GM19463 (cell line): ENCODE measurements at regions not wholly inside any gene's neighbourhood (a gene's known extent, or its start where the extent isn't known, plus 50 kb on each side); places are given as distances from the start of the nearest gene placed in this dataset.

Source experiments
- ATAC-seq: cut with Tn5 transposase; IDR thresholded peaks from one replicate; pipeline ENCODE4 v1.9.1; 2021; ENCODE audit warnings: mild to moderate bottlenecking, moderate library complexity; ENCODE audit not compliant: unreplicated experiment

DNA sequence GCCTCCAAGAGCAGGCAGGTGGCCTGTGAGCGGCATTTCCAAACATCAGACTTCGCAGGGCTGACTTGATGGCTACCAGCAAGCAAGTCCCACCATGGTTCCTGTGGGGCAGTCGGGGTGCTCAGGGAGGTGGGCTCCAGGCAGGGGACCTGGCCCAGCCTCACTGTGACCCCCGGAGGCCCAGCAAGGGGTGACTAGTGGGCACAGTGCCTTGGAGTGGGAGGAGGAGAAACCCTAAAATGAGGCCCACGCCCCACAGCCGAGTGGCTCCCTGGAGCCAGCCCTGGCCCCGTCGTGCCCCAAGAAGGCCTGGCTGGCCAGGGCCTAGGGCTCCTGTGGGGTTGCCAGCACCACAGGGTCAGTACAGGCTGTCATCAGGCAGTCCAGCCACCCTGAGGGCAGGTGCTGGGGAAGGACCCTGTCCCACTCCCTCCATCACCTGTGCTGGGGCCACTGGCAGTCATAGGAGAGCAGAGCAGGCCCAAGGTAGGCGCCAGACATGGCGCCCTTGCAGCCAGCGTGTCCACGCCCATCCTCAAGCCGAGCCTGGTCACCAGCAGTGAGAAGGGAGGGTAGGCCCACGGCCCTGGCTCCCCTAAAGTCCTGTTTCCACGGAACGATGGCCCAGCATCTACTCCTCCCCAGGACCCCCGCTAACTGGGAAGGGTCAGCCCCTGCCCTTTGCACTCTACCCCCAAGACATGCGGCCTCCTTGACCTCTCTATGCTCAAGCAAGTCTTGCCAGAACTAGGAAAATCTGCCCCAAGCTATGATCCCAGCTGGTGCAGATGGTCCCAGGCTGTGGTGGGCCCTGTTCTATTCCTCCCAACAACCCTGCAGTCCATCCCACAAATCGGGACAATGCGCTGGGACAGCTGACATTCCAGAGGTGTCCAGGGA lies 144.2 kb upstream of the C14orf180 start:
- no peak for ATAC-seq

DNA sequence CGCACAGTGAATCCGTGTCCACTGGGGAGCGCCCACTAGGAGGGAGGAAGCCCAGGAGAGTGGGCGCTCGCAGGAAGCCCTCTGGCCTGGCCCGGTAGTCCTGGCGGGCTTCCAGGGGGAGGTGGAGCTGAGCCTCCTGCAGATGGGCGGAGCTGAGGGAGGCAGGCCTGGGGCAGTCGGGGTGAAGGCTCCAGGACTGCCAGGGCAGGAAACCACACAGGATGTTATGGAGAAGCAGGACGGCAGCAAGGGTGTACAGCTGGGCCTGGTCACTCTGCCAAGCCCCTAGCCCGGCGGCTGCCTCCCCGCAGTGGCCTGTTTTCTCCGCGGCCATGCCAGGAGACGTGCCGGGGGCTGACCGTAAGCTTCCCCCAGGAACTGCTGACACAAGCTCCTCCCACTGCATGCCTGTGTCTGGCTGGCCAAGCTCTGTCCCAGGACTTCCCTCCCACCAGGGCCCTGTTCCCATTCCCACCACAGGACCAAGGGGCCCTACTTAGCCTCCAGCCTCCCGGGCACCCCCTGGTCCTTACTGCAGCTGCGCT lies 143.4 kb upstream of the C14orf180 start:
- no peak for ATAC-seq

DNA sequence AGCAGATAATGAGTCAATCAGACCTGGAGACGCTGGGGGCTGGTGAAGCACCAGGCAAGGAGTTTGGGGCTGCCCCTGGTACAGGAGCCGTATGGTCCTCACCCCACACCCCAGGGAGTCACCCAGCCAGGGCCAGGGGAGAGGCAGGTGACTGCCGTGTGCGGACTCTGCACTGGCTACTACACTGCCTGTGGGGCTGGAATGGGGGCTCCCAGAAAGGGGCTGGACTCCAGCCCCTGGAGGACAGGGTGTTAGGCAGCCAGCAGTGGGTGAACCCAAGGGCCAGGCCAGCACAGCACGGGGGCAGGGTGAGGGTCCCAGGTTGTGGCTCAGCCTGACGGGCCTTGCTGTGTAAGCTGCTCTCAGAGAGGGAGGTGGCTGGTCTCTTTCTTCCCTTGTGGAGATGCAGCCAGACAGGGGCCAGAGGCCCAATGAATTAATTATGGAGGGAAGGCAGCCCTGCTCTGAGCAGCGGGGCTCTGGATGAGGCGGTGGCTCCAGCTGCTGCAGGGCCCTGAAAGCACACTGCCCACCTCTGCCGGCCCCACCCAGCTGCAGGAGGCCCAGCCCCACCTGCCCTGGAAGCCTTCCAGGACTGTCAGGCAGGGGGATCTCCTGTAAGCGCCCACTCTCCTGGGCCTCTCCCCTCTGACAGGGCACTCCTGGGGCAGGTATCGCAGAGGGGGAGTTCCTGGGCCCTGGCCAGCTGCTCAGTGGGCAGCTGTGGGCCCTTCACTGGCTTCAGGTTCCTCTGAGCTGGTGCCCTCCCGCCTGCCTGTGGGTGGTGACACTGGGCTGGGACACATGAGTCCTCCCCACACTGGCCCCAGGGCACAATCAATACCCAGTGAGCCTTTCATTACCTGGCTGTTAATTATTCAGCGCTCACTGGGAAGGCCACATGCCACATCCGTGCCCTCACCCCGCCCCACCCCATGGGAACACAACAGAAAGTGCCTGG lies 142.5 kb upstream of the C14orf180 start:
- ATAC-seq: no peak

DNA sequence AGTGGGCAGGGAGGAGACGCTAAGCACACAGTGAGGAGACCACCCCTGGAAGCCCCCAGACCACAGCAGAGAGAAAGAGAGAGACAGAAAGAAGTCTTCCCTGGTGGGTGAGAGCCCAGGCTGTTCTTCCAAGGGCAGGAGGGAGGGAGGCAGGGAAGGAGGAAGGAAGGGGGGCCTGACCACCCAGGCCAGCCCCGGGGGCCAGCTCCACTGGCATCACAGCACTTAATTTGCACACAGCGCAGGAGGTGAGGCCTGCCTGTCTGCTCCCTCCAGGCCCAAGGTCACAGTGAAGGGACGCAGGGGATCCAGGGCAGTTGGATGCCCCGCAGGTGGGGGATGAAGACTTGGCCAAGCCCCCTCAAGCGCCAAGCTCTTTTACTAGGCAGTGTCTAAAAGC lies 141.9 kb upstream of the C14orf180 start:
- ATAC-seq: no peak

DNA sequence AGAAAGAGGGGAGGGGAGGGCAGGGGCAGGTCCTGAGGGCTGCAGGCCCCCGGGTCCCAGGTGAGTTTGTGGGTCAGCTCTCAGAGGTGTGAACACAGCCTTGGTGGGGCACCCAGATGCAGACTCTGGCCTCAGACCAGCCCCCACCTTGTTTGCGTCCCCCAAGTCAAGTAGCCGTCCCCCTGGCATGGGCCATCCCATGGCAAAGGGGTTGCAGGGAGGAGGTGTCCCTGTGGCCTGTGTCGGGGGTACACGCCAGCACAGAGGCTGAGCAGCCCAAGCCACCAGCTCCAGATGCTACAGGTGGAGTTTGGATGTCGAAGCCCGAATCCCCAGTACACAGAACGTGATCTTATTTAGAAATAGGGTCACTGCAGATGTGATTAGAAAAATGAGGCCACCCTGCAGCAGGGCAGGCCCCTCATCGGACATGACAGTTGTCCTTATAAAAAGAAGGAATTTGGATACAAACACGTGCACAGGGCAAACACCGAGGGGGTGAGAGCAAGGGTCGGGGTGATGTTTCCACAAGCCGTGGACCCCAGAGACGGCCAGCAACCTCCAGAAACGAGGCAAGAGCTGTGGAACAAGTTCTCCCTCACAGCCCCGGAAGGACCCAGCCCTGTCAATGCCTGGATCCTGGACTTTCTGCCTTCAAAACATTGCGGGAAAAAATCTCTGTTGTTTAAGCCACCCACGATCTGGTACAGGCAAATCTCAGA lies 141.2 kb upstream of the C14orf180 start:
- ATAC-seq: no peak

DNA sequence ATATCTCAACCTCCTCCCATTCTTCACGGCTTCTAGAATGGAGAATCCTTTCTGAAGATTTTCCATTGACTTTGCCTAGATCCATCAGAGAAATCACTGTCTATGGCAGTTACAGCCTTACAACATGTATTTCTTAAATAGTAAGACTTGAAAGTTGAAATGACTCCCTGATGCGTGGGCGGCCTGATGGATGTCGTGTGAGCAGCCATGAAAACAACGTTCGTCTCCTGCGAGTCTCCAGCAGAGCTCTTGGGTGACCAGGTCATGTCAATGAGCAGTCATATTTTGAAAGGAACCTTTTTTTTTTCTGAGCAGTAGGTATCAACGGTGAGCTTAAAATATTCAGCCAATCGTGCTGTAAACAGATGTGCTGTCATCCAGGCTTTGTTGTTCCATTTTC lies 139.9 kb upstream of the C14orf180 start:
- ATAC-seq: no peak

DNA sequence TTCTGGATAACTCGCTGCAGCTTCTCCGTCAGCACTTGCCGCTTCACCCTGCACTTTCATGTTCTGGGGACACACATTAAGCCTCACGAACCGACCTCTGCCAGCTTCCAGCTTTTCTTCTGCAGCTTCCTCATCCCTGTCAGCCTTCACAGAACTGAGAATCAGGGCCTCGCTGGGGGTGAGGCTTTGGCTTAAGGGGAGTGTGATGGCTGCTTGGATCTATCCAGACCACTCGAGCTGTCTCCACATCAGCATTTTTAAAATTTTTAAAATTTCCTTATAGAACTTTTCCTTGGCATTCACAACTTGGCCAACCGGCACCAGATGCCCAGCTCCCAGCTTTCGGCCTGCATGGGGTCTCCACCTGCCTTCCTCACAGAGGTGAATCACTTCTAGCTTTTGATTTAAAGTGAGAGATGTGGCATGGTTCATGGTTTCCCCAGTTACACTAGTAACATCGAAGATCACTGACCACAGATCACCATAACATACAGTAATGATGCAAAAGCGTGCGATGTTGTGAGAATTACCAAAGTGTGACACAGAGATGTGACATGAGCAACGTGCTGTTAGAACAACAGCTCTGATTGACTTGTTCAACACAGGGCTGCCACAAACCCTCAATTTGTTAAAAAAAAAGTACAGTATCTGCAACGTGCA lies 139.1 kb upstream of the C14orf180 start:
- no peak for ATAC-seq

DNA sequence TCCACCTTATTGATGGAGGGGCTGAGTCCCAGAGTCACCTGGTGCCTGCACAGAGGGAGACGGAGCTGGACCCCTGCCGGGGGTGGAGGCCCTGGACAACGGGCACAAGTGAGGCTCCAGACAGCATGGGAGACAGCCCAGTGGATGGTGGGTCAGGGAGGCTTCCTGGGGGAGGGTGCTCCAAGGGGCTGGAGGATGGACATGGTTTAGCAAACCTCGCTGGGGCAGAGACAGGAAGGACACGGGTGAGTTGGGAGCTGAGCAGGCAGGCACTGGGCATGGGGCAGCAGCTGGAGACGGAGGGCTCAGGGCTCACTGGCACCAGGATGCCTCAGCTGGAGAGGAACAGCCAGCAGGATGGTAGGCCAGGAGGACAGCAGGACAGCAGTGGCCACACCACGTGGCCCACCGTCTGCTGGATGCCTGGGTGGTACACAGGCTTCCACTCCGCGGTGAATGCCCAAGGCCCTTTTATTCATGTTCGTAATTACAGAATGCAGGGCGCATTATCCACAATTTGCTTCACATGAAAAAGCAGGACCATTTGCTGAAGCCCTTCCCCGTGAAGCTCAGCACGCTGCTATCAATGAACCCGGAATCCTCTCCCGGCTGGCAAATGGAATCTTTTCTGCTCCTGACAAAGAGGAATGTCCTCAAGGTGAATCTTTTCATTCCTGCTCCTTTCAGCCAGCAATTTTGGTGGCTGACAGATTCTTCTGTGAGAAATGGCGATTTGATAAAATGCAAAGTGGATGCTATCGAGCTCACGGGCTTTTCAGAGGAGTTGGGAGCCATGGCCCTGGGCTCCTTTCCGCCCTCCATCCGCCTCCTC lies 138.1 kb upstream of the C14orf180 start:
- ATAC-seq: no peak

DNA sequence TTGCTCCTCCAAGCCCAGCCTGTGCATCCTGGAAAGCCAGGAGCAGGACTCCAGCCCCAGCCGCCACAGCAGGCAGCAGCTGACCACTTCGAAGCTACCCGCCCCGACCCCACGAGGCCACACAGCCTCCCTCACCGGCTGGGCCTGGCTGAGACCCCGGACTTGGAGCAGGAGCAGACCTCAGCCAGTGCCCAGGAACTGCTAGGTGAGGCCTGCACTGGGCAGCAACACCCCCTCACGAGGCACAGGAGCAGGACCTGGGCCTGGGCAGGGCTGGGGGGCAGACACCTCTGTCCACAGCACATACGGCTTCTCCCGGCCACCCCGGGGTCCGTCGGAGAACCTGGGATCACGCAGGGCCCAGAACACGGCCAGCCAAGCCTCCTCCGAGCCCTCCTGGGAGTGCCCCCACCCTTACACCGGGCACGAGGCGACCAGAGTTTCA lies 137.4 kb upstream of the C14orf180 start:
- ATAC-seq: no peak

DNA sequence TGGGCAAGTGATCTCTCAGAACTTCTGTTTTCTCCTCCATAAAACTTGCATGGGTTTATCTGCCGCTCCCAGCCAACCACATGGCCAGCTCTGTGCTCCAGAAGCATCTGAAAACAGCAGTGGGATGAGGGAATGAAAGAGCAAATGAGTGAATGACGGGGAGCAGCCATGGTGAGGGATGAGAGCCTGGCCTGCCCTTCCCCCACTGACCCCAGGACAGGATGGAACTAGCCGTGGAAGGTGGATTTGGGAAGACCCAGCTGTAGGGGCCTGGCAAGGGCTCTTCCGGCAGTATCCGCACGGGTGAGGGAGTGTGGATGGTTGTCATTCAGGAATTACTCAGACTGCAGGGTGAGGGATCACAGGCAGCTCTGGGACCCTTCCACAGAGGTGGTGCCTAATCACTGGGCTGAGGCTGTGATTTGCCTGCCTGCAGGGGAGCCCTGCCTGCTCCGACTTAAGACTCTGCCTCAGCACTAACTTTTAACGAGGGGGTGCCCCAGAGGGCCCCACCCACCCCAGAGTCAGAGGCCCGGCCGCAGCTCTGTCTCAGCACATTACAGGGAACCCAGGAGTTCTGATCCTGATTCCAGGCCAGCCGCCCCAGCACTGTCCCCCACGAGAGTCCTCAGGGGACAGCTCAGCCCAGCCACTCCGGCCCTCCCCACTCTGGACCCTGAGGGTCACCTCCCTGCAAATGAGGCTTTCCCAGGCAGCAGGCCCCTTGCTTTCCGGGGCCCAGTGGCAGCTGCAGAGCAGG lies 136.8 kb upstream of the C14orf180 start:
- no peak for ATAC-seq

DNA sequence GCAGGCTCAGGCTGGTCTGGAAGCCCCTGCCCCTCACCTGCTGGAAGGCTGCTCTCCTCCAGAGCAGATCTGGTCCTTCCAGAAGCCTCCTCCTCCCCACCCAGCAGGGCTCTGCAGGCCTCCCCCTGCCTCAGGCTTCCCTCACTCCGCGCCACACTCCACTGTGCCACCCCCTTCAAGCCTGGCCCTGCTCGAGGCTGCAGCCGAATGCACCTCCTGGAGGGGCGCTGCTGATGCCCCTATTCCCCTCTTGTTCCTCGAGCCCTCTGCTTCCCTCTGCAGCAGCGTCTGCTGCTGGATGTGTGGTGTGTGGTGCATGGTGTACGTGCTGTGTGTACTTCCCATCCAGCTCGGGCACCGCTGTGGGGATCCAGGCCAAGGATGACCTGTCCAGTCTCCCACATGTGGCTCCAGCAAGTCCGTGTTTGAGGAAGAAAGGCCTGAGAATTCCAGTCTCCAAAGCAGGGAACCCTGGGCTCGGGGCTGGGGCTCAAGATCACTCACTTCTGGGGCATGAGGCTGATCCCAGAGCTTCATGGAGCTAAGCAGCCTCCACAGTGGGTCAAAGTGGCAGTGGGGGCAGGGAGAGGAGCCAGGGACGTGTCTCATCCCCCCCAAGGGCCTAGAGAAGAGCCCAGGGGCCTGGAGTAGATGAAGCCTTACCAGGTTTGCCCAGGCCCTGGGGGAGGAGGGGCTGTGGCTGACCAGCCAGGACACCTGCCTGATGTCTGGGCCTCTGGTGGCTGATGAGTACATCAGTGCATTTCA lies 136.0 kb upstream of the C14orf180 start:
- ATAC-seq: no peak

DNA sequence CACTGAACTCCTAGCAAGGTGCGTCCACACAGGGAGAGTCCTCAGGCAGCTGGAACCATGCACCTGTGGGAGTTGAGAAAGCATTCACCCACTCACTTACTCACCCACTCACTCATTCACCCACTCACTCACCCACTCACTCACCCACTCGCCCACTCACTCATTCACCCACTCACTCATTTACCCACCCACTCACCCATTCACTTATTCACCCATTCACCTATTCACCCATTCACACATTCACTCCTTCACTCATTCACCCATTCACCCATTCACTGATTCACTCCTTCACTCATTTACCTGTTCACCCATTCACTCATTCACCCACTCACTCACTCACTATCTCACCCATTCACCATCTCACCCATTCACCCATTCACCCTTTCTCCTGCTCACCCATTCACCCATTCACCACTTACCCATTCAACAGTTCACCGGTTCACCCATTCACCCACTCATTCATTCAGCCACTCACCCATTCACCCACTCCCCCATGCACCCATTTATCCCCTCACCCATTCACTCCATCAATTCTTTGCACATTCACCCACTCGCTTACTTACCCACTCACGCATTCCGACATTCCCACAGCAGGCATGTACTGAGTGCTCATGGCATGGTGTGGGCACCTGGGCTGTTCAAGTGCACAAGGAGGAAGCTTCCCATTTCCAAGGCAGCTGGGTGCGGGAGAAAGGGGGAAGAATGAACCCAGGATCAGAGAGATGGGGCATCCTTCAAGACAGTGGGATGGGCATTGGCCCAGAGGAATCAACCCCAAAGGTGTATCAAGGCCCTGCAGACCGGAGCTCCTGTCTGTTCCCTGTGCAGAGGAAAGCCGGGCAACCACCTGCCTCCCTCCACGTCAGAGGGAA lies 135.2 kb upstream of the C14orf180 start:
- no peak for ATAC-seq

DNA sequence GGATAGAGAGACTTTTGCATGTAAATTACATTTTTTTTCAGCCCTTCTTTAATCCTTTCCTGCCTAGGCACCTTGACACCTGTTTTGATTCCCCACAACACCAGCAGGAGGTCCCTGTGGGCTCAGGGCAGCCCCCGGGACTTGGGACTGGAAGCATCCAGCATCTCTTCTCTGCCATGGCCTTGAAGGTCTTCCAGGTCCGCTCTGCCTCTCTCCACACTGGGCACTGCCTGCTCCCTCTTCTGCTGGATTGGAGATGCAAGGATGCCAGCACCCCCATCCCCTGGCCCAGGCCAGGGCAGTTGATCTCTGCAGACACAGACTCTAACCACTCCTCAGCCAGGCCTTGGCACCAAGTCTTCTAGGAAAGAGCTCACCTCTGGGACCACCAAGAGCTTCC lies 134.5 kb upstream of the C14orf180 start:
- ATAC-seq: no peak

DNA sequence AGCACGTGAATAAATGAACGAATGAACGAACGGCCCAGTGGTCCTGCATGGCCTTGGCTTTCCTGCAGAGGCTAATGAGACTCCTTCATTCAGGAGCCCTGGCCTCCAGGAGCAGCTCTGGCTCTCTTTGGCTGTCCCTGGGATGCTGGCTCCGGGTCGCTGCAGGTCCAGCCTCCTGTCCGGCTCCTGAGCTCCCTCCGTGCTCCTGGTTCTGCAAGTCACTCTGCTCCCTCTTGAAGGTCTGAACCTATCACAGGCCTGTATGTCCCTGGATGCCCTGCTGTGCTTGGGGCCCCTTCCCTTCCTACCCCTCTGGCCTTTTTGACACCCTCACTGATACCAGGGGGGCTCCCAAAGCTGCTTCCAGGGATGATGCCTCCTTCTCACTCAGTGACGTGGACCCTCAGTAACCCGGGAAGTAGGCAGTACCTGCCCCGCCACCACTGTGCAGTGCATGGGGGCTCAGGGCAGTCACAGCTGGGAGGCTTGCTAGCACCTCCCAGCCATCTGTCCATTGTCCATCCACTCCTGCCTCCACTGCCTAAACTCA lies 133.7 kb upstream of the C14orf180 start:
- no peak for ATAC-seq

DNA sequence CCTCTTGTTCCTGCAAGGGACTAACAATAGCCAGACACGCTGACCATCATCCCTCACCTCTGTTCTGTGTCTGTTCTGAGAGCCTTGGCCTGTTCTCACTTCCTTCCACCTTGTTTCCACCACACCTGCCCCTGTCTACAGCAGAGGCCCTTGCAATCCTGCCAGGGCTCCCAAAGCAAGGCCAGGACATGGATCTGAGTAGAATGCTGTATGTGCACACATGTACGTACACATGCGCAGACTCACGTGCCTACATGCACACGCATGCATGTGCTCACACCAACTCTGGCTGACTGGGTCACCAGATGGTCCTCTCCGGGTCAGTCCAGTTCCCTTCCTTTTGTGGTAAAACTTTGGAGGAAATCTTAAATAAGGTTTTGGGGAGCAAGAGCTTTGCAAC lies 133.0 kb upstream of the C14orf180 start:
- ATAC-seq: no peak

DNA sequence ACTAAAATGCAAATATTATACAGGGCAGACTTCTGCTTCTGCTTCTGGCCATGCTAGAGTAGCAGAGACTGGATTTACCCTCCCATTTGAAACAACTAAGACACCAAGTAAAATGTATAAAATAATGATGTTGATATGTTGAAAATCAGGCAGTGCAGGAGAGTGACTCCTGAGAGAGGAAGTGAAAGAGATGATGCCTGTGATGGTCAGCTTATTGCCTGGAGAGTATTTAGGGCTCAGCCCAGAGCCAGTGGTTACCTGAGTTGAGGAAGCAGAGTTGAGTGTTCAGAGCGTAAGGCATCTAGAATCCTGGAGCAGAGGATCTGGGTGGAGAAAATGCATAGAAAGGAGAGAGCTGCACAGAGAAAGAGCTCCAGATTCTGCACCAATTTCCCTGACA lies 131.8 kb upstream of the C14orf180 start:
- no peak for ATAC-seq

DNA sequence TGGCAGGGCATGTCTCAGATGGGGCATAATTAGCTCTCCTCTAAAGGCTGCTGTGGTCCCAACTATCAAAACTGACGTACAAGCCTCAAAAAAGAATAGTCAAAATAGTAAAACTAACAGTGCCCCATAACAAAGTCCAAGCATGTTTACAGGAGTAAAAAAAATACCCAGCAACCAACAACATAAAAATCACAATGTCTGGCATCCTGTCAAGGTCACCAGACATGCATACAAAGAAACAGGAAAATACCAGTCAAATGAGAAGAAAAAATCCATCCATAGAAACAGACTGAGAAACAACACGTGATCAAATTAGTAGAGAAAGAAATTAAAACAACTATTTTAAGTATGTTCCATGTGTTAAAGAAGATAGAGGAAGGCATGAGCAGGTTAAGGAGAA lies 131.2 kb upstream of the C14orf180 start:
- ATAC-seq: no peak
